MM.1S (cell line): ENCODE measurements at regions not wholly inside any gene's neighbourhood (a gene's known extent, or its start where the extent isn't known, plus 50 kb on each side); places are given as distances from the start of the nearest gene placed in this dataset.

ENCODE experiments used
- DNase-seq: peaks from one replicate; pipeline ENCODE4 v3.0.0-alpha.2; 2015
- H2AFZ ChIP-seq: fragments of 300-600 bp; sonication (generic); 2 replicates; pipeline ENCODE4 v1.6.0; 2016; ENCODE audit warnings: antibody characterized with exemption, low read length
- H3F3A ChIP-seq: fragments of 300-600 bp; sonication (generic); 2 replicates; pipeline ENCODE4 v1.6.1; 2016; ENCODE audit warnings: mild to moderate bottlenecking, antibody characterized with exemption, low read length, moderate library complexity, mixed read lengths; ENCODE audit not compliant: insufficient read depth
- H3K27ac ChIP-seq: fragments of 300-600 bp; sonication (generic); 2 replicates; pipeline ENCODE4 v1.5.1; 2016; ENCODE audit warnings: mild to moderate bottlenecking, low read length
- H3K27me3 ChIP-seq: fragments of 300-600 bp; sonication (generic); replicated peaks from 2 replicates; pipeline ENCODE4 v1.6.0; 2016; ENCODE audit warnings: low read length; ENCODE audit not compliant: insufficient read depth
- H3K36me3 ChIP-seq: fragments of 300-600 bp; sonication (generic); replicated peaks from 2 replicates; pipeline ENCODE4 v1.6.1; 2016; ENCODE audit warnings: mild to moderate bottlenecking, low read length, mixed read lengths; ENCODE audit not compliant: insufficient read depth
- H3K4me1 ChIP-seq: fragments of 300-600 bp; sonication (generic); 2 replicates; pipeline ENCODE4 v1.6.1; 2016; ENCODE audit warnings: low read length, mixed read lengths
- H3K4me2 ChIP-seq: fragments of 300-600 bp; sonication (generic); 2 replicates; pipeline ENCODE4 v1.6.0; 2016; ENCODE audit warnings: low read depth, low read length
- H3K4me3 ChIP-seq: fragments of 300-600 bp; sonication (generic); 2 replicates; pipeline ENCODE4 v1.5.1; 2016; ENCODE audit warnings: low read length, mixed read lengths
- H3K79me2 ChIP-seq: fragments of 300-600 bp; sonication (generic); 2 replicates; pipeline ENCODE4 v1.6.1; 2016; ENCODE audit warnings: mixed run types, low read length, mixed read lengths
- H3K9ac ChIP-seq: fragments of 300-600 bp; sonication (generic); 2 replicates; pipeline ENCODE4 v1.6.1; 2016; ENCODE audit warnings: low read length, mixed read lengths
- H3K9me2 ChIP-seq: fragments of 300-600 bp; sonication (generic); replicated peaks from 2 replicates; pipeline ENCODE4 v1.6.1; 2016; ENCODE audit warnings: mild to moderate bottlenecking, low read length, mixed read lengths; ENCODE audit not compliant: insufficient read depth
- H3K9me3 ChIP-seq: fragments of 300-600 bp; sonication (generic); replicated peaks from 2 replicates; pipeline ENCODE4 v1.6.1; 2016; ENCODE audit warnings: mild to moderate bottlenecking, low read length, mixed read lengths; ENCODE audit not compliant: insufficient read depth
- H4K20me1 ChIP-seq: fragments of 300-600 bp; sonication (generic); 2 replicates; pipeline ENCODE4 v1.6.1; 2016; ENCODE audit warnings: mild to moderate bottlenecking, low read length, moderate library complexity, mixed read lengths; ENCODE audit not compliant: insufficient read depth
- CTCF ChIP-seq: fragments of 300-600 bp; sonication (generic); IDR thresholded peaks from 2 replicates; pipeline ENCODE4 v1.5.1; 2016; ENCODE audit warnings: antibody characterized with exemption, low read length, mixed read lengths
- EZH2 ChIP-seq: fragments of 300-600 bp; sonication (generic); optimal IDR thresholded peaks from 2 replicates; pipeline ENCODE3; 2017; ENCODE audit warnings: low read depth, mild to moderate bottlenecking, antibody characterized with exemption, low read length, mixed read lengths
- EZH2phosphoT487 ChIP-seq: fragments of 300-600 bp; sonication (generic); IDR thresholded peaks from 2 replicates; pipeline ENCODE4 v1.6.1; 2018; ENCODE audit warnings: antibody characterized with exemption, low read length

GRCh38 chr17:79520167-79521165 is 90.4 kb downstream of the RBFOX3 start:
- Histone ChIP-seq H3K27ac (no peak overlapping the region), H3K79me2 (no peaks in the 10 kb centered on the region), H3F3A (no peaks in the 10 kb centered on the region), H3K9me3 (no peaks in the 10 kb centered on the region), H3K36me3 (no peaks in the 10 kb centered on the region), H3K4me1 (no peaks in the 10 kb centered on the region), H3K9ac (no peak overlapping the region), H3K9me2 (no peaks in the 10 kb centered on the region), H3K27me3 (peaks cover 100% of the 10 kb centered on the region), H3K4me2 (no peak overlapping the region), H2AFZ (no peak overlapping the region), H4K20me1 (no peaks in the 10 kb centered on the region), H3K4me3 (no peak overlapping the region)
- no peak for DNase-seq
- TF ChIP-seq EZH2phosphoT487 (no peak), EZH2 (peak; percentile 26)

GRCh38 chr17:79519601-79520000 is 91.2 kb downstream of the RBFOX3 start:
- Histone ChIP-seq H3K9me2 (no peaks in the 10 kb centered on the region), H3K4me2 (no peak overlapping the region), H3K9me3 (no peaks in the 10 kb centered on the region), H4K20me1 (no peaks in the 10 kb centered on the region), H3K27me3 (peaks cover 100% of the 10 kb centered on the region), H2AFZ (no peak overlapping the region), H3K4me3 (no peak overlapping the region), H3K27ac (no peak overlapping the region), H3K4me1 (no peaks in the 10 kb centered on the region), H3K79me2 (no peaks in the 10 kb centered on the region), H3K36me3 (no peaks in the 10 kb centered on the region), H3F3A (no peaks in the 10 kb centered on the region), H3K9ac (no peak overlapping the region)
- DNase-seq, result no peak
- no peak for TF ChIP-seq EZH2phosphoT487
- TF ChIP-seq CTCF, result no peak
- no peak for TF ChIP-seq EZH2

- Histone ChIP-seq H4K20me1 (no peaks in the 10 kb centered on the region), H2AFZ (no peak overlapping the region), H3K4me2 (no peak overlapping the region), H3K4me3 (no peak overlapping the region), H3K36me3 (no peaks in the 10 kb centered on the region), H3K79me2 (no peaks in the 10 kb centered on the region), H3K4me1 (no peaks in the 10 kb centered on the region), H3K9me3 (no peaks in the 10 kb centered on the region), H3F3A (no peaks in the 10 kb centered on the region), H3K9ac (no peak overlapping the region), H3K27ac (no peak overlapping the region), H3K9me2 (no peaks in the 10 kb centered on the region), H3K27me3 (peaks cover 100% of the 10 kb centered on the region)
- TF ChIP-seq CTCF, result no peak
- TF ChIP-seq EZH2phosphoT487, result no peak
- no peak for TF ChIP-seq EZH2
- no peak for DNase-seq
These were observed 92.0 kb downstream of the RBFOX3 start for GRCh38 chr17:79518585-79519523.
